ENCODE measurements at regions not wholly inside any gene's neighbourhood (a gene's known extent, or its start where the extent isn't known, plus 50 kb on each side); places are given as distances from the start of the nearest gene placed in this dataset.

GRCh38 chr2:824524-824923, 126.1 kb upstream of the SNTG2 start:
- no peak overlapping the region for H2BK5ac ChIP-seq (ENCODE audit: insufficient read length, low read length)
- H3K27ac ChIP-seq (ENCODE audit: insufficient read length, low read depth, low read length) = no peak overlapping the region
- no peak overlapping the region for H3K4me3 Mint-ChIP-seq
- no peak overlapping the region for H4K5ac ChIP-seq (ENCODE audit: insufficient read length, low read depth, low read length)
- no peak overlapping the region for H2BK15ac ChIP-seq (ENCODE audit: low read depth, low read length)
- H3K27me3 Mint-ChIP-seq (ENCODE audit: low read depth) = peaks cover 26% of the 10 kb centered on the region
- H3K4ac ChIP-seq (ENCODE audit: low read depth, low read length) = no peak overlapping the region
- no peak overlapping the region for H2AK5ac ChIP-seq (ENCODE audit: insufficient read length, low read length)
- H3K23ac ChIP-seq (ENCODE audit: insufficient read length, low read depth, low read length) = no peak overlapping the region
- no peak overlapping the region for H2BK12ac ChIP-seq (ENCODE audit: insufficient read length, low read depth, low read length)
- H4K91ac ChIP-seq (ENCODE audit: insufficient read length, low read depth, low read length) = no peak overlapping the region
- H3K18ac ChIP-seq (ENCODE audit: insufficient read length, low read depth, low read length) = no peak overlapping the region
- no peaks in the 10 kb centered on the region for H4K20me1 ChIP-seq (ENCODE audit: control insufficient read depth, insufficient read depth, insufficient read length)
- no peak overlapping the region for H3K4me2 ChIP-seq (ENCODE audit: insufficient read depth, insufficient read length, low read length)
- no peak overlapping the region for H3K56ac ChIP-seq (ENCODE audit: insufficient read length, low read depth, low read length)
- no CpG with 5 or more reads among the region's 10 CpGs for WGBS (ENCODE audit: extremely low coverage, insufficient read length, low lambda C conversion rate)
- H2BK20ac ChIP-seq (ENCODE audit: low read depth, low read length, poor library complexity, severe bottlenecking) = no peak overlapping the region
- TF ChIP-seq, protein P1, sequence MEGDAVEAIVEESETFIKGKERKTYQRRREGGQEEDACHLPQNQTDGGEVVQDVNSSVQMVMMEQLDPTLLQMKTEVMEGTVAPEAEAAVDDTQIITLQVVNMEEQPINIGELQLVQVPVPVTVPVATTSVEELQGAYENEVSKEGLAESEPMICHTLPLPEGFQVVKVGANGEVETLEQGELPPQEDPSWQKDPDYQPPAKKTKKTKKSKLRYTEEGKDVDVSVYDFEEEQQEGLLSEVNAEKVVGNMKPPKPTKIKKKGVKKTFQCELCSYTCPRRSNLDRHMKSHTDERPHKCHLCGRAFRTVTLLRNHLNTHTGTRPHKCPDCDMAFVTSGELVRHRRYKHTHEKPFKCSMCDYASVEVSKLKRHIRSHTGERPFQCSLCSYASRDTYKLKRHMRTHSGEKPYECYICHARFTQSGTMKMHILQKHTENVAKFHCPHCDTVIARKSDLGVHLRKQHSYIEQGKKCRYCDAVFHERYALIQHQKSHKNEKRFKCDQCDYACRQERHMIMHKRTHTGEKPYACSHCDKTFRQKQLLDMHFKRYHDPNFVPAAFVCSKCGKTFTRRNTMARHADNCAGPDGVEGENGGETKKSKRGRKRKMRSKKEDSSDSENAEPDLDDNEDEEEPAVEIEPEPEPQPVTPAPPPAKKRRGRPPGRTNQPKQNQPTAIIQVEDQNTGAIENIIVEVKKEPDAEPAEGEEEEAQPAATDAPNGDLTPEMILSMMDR (conservative IDR thresholded peaks at IDR 0.05) = no peak
- H3K14ac ChIP-seq (ENCODE audit: insufficient read depth, low read length) = no peak overlapping the region
- H3K4me1 Mint-ChIP-seq = peaks cover 7 to 8% of the 10 kb centered on the region in 2 experiments
- no peak overlapping the region for H2BK120ac ChIP-seq (ENCODE audit: low read depth, low read length, poor library complexity, severe bottlenecking)
- H3K36me3 Mint-ChIP-seq (ENCODE audit: insufficient read depth in 1 of 3, low read depth in 3 of 3) = no peaks in the 10 kb centered on the region; a peak in 1 of 7 replicates
- H3K9me3 Mint-ChIP-seq = no peaks in the 10 kb centered on the region; a peak in 1 of 5 replicates
- no peaks in the 10 kb centered on the region for H3K4me1 ChIP-seq (ENCODE audit: insufficient read depth, low read length)
- H2AFZ ChIP-seq (ENCODE audit: low read length) = no peak overlapping the region
- no peaks in the 10 kb centered on the region for H3K23me2 ChIP-seq (ENCODE audit: insufficient read length, low read depth, low read length, poor library complexity, severe bottlenecking)
- no peak overlapping the region for H3K9ac ChIP-seq (ENCODE audit: extremely low read depth, insufficient read length, low read length)
- H3K27me3 ChIP-seq (ENCODE audit: insufficient read depth, low read length) = no peaks in the 10 kb centered on the region; the same call in 1 of the 2 replicates
- no peaks in the 10 kb centered on the region for H3K79me2 ChIP-seq (ENCODE audit: insufficient read depth, low read length)
- H3K79me1 ChIP-seq (ENCODE audit: insufficient read depth, low read depth, low read length, poor library complexity, severe bottlenecking) = no peaks in the 10 kb centered on the region
- H3T11ph ChIP-seq (ENCODE audit: low read length) = no peak overlapping the region
- H3K27ac Mint-ChIP-seq = no peak overlapping the region
- no peaks in the 10 kb centered on the region for H3K9me3 ChIP-seq (ENCODE audit: control insufficient read depth, low read depth, low read length)
- no peak overlapping the region for H4K8ac ChIP-seq (replicated peaks; ENCODE audit: insufficient read length, low read depth, low read length)
- no peak for DNase-seq

Data from H9 (cell line).